ENCODE measurements at regions not wholly inside any gene's neighbourhood (a gene's known extent, or its start where the extent isn't known, plus 50 kb on each side); places are given as distances from the start of the nearest gene placed in this dataset.

- TF ChIP-seq SAFB2 (CRISPR knock-in tag; IDR thresholded peaks at IDR 0.05; ENCODE audit: borderline replicate concordance, low read depth) = no peak
- TF ChIP-seq ZBTB20 (CRISPR knock-in tag; IDR thresholded peaks at IDR 0.05; ENCODE audit: borderline replicate concordance, low read depth) = no peak
- TF ChIP-seq ZNF850 (CRISPR knock-in tag; conservative IDR thresholded peaks at IDR 0.05) = no peak
- TF ChIP-seq, protein P1, sequence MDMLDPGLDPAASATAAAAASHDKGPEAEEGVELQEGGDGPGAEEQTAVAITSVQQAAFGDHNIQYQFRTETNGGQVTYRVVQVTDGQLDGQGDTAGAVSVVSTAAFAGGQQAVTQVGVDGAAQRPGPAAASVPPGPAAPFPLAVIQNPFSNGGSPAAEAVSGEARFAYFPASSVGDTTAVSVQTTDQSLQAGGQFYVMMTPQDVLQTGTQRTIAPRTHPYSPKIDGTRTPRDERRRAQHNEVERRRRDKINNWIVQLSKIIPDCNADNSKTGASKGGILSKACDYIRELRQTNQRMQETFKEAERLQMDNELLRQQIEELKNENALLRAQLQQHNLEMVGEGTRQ (IDR thresholded peaks at IDR 0.05; ENCODE audit: low read depth, low read length) = no peak
- TF ChIP-seq, protein P1 (CRISPR knock-in tag; IDR thresholded peaks at IDR 0.05; ENCODE audit: borderline replicate concordance) = no peak
- no peak for TF ChIP-seq PLRG1 (conservative IDR thresholded peaks at IDR 0.05)
- no peak for TF ChIP-seq ELF4 (CRISPR knock-in tag; IDR thresholded peaks at IDR 0.05; ENCODE audit: borderline replicate concordance)
These were observed 1350.0 kb downstream of the ADGRL3 start for GRCh38 chr4:62550121-62550520.

Measured in HepG2 (cell line).